Lower leg skin (tissue), 3 donors: ENCODE measurements at regions not wholly inside any gene's neighbourhood (a gene's known extent, or its start where the extent isn't known, plus 50 kb on each side); places are given as distances from the start of the nearest gene placed in this dataset.

ENCODE experiments used
- CTCF ChIP-seq, 3 donors: fragments of 450-650 bp; IDR thresholded peaks; one replicate each; pipeline ENCODE4 v1.5.1; 2016; ENCODE audit warnings: antibody characterized with exemption in 3 of 3, mild to moderate bottlenecking in 3 of 3, moderate library complexity in 2 of 3
- POLR2A ChIP-seq, 2 donors: fragments of 450-650 bp; IDR thresholded peaks; one replicate each; pipeline ENCODE4 v1.6.1; 2016 to 2017; ENCODE audit warnings: antibody characterized with exemption in 2 of 2, mild to moderate bottlenecking in 1 of 2, moderate library complexity in 1 of 2

- TF ChIP-seq POLR2A (IDR thresholded peaks at IDR 0.05) (no peak), CTCF (IDR thresholded peaks at IDR 0.05) (no peak)
These were observed 221.2 kb downstream of the SOX9 start for GRCh38 chr17:72342061-72342460.
